Lower lobe of right lung (tissue), 2 donors: ENCODE measurements at regions not wholly inside any gene's neighbourhood (a gene's known extent, or its start where the extent isn't known, plus 50 kb on each side); places are given as distances from the start of the nearest gene placed in this dataset.

Experiments used
- ATAC-seq, 2 donors: fragments of 200-7000 bp; cut with Tn5 transposase; one replicate each; pipeline ENCODE4 v1.9.1; 2020 to 2022; ENCODE audit warnings: mild to moderate bottlenecking in 2 of 2, moderate library complexity in 2 of 2
- DNase-seq: peaks from one replicate; pipeline ENCODE4 v3.0.0-alpha.2; 2020
- H3K27ac ChIP-seq: fragments of 200-600 bp; one replicate; pipeline ENCODE4 v1.8.0; 2022
- H3K27me3 ChIP-seq: fragments of 200-600 bp; one replicate; pipeline ENCODE4 v1.8.0; 2022; ENCODE audit warnings: low read depth
- H3K36me3 ChIP-seq: fragments of 200-600 bp; one replicate; pipeline ENCODE4 v1.8.0; 2022; ENCODE audit warnings: mild to moderate bottlenecking
- H3K4me1 ChIP-seq: fragments of 200-600 bp; one replicate; pipeline ENCODE4 v1.8.0; 2022
- H3K4me3 ChIP-seq: fragments of 200-600 bp; one replicate; pipeline ENCODE4 v1.8.0; 2022; ENCODE audit warnings: mild to moderate bottlenecking
- H3K9me3 ChIP-seq: fragments of 200-600 bp; one replicate; pipeline ENCODE4 v1.8.0; 2022
- intact Hi-C: fragments of 100-400 bp; cut with DNase I; formaldehyde crosslinking; loops from one replicate; pipeline ENCODE4 v1.11.0; 2022
- TF ChIP-seq, protein P1 (sequence below): fragments of 200-600 bp; IDR thresholded peaks from one replicate; pipeline ENCODE4 v1.8.0; 2022; ENCODE audit warnings: antibody characterized with exemption, mild to moderate bottlenecking
- donor health status: DM: no; HTN: yes; CAD: no; lungs with severe emphysema.

DNA sequence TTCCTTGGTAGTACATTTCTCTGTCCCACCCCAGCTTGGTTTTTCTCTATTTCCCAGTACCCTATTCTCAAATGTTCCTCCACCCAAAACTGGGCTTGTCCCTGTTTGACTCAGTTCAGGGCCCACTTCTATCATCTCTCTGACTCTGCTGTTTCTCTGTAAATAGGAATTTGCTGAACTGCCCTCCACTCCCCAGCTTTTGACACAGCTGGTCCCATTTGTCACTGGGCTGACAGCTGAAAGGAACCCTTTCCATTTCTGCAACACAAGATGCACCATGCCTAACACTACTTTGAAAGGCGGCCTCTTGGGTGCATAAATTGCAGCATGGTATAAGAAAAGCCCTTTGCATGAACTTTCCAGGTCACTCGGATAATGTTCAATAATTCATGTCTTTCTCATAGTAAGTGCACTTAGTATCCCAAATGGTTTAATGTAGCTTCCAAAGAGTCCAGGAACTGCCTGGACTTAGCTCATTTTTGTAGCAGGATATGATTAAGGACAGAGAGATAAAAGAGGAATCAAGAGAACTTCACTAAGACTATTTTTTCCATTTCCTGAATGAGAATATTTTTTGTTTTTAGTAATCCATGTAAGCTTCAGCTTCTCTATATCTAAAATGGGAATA is 256.7 kb downstream of the CDH11 start:
- intact Hi-C loops = no loop called here
- Histone ChIP-seq H3K27ac (no peak overlapping the region), H3K36me3 (no peaks in the 10 kb centered on the region), H3K27me3 (no peaks in the 10 kb centered on the region), H3K9me3 (no peaks in the 10 kb centered on the region), H3K4me3 (no peak overlapping the region), H3K4me1 (no peaks in the 10 kb centered on the region)
- DNase-seq = no peak
- TF ChIP-seq, protein P1, sequence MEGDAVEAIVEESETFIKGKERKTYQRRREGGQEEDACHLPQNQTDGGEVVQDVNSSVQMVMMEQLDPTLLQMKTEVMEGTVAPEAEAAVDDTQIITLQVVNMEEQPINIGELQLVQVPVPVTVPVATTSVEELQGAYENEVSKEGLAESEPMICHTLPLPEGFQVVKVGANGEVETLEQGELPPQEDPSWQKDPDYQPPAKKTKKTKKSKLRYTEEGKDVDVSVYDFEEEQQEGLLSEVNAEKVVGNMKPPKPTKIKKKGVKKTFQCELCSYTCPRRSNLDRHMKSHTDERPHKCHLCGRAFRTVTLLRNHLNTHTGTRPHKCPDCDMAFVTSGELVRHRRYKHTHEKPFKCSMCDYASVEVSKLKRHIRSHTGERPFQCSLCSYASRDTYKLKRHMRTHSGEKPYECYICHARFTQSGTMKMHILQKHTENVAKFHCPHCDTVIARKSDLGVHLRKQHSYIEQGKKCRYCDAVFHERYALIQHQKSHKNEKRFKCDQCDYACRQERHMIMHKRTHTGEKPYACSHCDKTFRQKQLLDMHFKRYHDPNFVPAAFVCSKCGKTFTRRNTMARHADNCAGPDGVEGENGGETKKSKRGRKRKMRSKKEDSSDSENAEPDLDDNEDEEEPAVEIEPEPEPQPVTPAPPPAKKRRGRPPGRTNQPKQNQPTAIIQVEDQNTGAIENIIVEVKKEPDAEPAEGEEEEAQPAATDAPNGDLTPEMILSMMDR = no peak
- ATAC-seq = no peak

DNA sequence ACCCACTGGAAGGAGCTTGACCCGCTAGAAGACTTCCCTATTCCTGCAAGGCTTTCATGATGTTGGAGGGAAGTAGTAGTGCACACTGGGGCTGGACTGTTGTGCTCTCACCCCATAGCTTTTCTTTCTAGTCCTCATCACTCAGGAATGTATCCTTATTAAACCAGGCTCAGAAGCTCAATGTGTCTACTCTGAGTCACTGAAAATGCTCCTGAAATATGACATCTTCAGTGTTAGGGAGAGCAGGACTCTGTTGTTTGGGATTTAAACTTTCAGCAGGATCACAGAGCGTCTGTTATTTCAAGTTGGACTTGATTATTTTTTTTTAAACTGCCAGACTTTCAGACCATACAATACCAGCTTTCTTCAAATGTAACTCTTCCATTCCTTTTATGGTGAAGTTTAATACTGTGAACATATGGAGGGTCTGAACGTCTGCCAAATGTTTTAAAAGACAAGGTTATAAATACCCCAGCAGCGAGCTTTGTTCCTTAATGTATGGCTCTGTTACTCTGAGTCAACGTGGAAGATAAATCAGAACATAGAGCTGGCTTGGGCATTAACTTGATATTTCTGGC is 257.5 kb downstream of the CDH11 start:
- Histone ChIP-seq H3K9me3 (no peaks in the 10 kb centered on the region), H3K36me3 (no peaks in the 10 kb centered on the region), H3K27ac (no peak overlapping the region), H3K4me3 (no peak overlapping the region), H3K27me3 (no peaks in the 10 kb centered on the region), H3K4me1 (no peaks in the 10 kb centered on the region)
- DNase-seq (no peak), ATAC-seq (no peak)
- TF ChIP-seq, protein P1 = no peak
- intact Hi-C loops = no loop called here

DNA sequence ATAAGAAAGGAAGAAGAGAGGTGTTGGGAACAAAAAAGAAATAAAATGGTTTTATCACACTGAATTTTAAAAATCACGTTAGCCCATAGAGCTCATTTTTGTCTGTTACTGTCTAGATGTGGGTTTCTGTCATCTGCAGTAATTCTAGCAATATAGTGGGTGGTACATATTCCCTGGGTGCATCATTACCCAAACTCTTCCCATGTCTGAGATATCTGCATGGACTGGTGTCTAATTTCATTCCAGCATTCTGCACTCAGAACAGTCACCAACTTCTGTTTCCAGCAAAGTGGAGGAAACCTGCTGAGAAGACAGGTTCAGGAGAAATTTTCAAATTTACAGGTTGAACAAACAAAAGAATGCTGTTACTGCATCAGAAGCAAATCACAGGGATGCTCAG is 263.8 kb downstream of the CDH11 start:
- intact Hi-C loops = no loop called here
- H3K4me3 ChIP-seq = no peak overlapping the region
- no peak for ATAC-seq
- H3K27ac ChIP-seq = no peak overlapping the region
- no peaks in the 10 kb centered on the region for H3K9me3 ChIP-seq
- TF ChIP-seq, protein P1 = no peak
- no peaks in the 10 kb centered on the region for H3K27me3 ChIP-seq
- no peaks in the 10 kb centered on the region for H3K4me1 ChIP-seq
- H3K36me3 ChIP-seq = no peaks in the 10 kb centered on the region
- no peak for DNase-seq

DNA sequence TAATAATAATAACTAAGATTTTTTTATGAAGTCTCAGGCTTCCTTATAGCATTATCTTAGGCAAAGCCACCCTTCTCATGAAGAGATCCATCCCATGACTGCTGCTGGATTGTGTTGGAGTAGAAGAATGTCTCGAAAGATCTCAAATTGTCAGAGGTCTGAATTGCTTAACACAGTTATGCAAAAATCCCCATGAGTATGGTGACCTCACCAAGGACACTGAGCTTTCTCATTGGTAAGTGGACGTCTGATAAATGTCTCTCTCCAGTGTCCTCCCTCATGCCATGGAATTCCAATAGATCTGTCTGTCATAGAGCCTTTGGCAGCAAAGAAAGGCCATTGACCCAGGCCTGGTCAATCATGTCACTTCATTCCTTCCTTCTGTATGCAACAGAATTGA is 264.5 kb downstream of the CDH11 start:
- Histone ChIP-seq H3K36me3 (no peaks in the 10 kb centered on the region), H3K27ac (no peak overlapping the region), H3K9me3 (no peaks in the 10 kb centered on the region), H3K27me3 (no peaks in the 10 kb centered on the region), H3K4me3 (no peak overlapping the region), H3K4me1 (no peaks in the 10 kb centered on the region)
- TF ChIP-seq, protein P1 = no peak
- no peak for DNase-seq
- no peak for ATAC-seq
- intact Hi-C loops = no loop called here

DNA sequence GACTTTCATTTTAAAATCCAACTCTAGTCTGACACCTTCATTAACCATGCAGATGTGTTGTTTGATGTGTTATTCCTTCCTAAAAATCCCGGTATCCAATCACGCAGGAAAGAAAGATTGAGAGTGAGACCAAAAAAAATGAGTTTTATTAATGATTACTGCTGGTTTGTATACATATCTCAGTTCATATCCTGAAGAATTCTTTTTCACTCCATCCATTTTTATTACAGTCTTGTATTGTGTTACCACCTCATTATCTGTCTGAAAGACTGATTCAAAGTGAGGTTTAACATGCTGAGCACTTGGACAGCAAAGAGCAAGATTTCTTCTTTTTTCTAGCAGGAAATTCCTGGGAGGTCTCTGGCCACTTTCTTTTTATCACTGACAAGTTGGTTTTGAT is 268.3 kb downstream of the CDH11 start:
- no peak for DNase-seq
- no peak overlapping the region for H3K4me3 ChIP-seq
- intact Hi-C loops = no loop called here
- H3K36me3 ChIP-seq = no peaks in the 10 kb centered on the region
- ATAC-seq = no peak
- no peaks in the 10 kb centered on the region for H3K27me3 ChIP-seq
- H3K4me1 ChIP-seq = no peaks in the 10 kb centered on the region
- no peak overlapping the region for H3K27ac ChIP-seq
- H3K9me3 ChIP-seq = no peaks in the 10 kb centered on the region
- TF ChIP-seq, protein P1 = no peak
